ENCODE measurements at regions not wholly inside any gene's neighbourhood (a gene's known extent, or its start where the extent isn't known, plus 50 kb on each side); places are given as distances from the start of the nearest gene placed in this dataset.

GRCh38 chr1:226816576-226816975, 53.8 kb upstream of the PSEN2 start:
- DNase-seq (ENCODE audit: low spot score): no peak

DNA sequence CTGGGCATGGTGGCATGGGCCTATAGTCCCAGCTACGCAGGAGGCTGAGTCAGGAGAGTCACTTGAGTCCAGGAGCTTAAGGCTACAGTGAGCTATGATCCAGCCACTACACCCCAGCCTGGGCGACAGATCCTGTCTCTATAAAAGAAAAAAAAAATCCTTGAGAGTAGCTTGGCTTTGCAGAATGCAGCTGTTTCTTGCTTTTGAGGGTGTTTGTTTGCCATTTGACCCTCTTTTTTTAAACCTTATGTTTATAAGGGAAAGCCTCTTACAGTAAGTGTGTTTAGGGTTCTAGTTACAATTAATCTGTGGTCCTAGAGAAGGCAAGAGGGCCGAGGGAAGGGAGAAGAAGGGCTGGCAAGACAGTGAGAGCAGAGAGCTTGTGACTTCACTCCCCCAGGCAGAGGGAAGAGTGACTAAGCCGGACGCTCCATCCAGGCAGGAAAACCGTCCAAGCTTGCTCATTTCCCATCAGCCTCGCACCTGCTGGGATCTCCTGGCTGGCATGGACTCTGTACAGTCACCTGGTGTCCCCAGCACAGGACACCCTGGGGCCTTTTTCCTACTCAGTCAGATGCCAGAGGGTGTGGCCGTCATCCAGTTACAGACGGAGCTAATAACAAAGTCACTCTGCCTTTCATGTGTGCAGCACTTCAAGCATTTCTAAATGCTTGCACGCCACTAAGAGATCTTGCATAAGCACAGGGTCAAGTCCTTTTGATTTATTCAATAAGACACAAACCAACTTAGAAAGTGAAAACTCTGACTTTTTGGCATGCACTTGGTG, 55.5 kb upstream of the PSEN2 start:
- peak; percentile 38 for DNase-seq (ENCODE audit: low spot score)

DNA sequence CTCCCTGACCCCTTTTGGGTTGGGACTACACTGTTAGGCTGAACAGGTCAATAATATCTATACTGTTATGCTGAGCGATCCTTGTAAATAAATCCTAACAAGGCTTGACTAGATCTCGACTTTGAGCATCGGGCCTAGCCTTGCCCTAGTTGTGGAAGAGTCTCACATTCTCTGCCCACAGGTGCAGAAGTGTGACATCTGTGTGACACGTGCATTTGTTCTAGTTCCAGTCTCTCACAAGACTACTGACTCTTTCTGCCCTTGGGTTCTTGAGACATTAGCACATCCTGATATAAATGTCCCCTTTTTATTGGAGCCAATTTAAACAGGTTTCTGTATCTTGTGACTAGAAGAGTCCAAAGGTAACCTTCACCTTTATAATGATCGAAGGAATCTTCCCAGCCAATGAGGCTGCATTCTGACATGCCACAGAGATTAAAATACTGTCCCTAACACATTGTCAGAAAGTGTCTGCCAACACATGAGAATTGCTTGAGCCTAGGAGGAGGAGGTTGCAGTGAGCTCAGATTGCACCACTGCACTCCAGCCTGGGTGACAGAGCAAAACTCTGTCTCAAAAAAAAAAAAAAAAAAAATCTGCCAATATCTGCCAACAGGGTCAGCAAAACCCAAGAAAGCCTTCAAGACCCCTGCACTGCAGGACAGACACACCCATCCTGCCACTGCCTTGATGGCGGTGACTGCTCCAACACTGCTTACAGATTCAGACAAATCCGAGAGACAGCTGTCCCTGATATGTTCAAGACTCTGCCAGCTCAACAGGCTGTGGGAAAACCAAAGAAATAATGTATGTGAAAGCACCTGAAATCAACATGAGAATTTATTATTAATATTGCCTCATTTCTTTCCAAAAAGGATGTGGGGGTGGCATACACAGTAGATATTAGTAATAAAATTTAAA, 56.5 kb upstream of the PSEN2 start:
- DNase-seq (ENCODE audit: low spot score): no peak

DNA sequence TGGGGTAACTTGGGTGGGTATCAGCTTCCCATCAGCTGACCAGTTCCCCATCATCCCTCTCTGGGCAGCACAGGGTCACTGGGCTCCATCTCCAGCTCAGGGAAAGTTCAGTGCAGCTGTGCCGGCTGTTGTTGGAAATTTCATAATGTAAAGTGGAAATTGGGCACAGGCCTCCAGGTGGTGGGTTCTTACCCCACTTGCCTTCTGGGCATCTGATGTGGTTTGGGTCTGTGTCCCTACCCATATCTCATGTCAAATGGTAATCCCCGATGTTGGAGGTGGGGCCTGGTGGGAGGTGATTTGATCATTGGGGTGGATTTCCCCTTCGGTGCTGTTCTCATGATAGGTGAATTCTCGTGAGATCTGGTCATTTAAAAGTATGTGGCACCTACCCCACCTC, 59.7 kb upstream of the PSEN2 start:
- no peak for DNase-seq (ENCODE audit: low spot score)

- DNase-seq (ENCODE audit: low spot score): no peak
These were observed 60.4 kb upstream of the PSEN2 start for GRCh38 chr1:226809785-226810571.

DNA sequence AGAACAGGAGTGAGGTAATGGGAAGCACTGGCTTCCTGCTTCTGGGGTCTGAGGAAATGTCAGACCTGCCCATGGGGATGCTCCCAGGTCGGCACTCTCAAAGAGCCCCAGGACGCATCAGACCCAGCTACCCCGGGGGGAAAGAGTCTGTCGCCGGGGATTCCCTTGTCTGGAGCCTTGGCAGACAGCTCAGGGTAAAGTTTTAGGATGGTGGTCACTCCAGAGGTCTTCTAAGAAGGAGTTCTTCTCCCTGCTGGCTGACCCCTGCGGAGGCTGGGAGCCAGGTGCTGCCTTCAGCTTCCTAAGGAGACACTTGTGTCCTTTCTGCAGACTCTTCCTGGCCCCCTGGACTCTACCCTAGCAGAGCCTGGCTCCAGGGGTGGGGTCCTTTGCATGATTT, 61.9 kb upstream of the PSEN2 start:
- no peak for DNase-seq (ENCODE audit: low spot score)

DNA sequence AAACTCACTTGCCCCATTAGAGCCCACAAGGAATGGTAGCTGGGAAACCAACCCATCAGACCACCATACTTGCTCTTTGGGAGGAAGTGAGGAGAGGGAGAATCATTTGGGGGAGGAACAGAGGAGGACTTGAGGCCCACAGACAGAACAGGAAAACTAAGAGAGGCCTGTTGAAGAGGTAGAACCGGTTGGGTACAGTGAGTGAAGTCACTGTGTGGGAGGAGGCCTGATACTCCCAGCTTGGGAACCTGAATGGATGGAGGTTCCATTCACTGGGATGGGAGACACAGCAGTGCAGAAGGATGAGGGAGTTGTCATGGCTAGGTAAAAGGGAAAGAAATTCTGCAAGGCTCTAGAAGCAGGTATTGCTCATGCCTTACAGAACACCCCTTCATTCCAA, 63.4 kb upstream of the PSEN2 start:
- DNase-seq (ENCODE audit: low spot score): no peak

DNA sequence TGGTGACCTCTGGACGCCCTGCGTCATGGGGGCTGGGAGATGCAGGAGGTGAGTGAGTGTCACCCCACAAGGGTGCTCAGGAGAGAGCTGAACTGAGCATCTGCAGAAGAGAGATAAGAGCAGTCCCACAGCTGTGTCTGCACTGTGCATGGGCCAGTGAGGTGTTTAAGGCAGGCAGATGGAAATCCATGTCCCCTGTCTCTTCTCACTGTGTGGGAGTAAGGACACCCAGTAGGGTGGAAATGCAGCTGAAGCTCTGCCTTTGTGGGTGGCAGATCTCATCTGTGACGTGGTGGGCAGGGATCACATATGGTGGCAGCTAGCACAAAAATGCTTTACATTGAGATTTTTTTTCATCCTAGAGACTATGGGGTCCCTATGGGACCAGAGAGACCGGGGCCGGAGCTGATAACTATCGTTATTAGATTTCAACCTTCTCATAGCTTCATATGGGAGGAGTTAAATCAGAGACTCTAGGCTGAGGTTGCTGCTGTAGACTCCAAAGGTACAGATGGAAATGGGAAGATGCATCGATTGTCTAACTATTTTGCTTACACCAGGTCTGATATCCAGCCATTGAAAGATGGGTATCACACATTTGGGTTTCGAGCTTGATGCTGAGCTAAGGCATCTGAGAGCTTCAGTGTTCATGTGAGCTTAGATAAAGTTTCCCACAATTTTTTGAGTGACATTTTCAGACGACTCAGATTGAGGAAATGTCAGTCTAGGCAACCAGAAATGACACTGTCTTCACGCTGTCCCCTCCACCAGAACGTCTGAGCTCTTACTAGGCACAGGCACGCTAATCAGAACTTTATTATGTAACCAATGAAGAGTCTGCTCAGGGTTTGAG, 65.3 kb upstream of the PSEN2 start:
- no peak for DNase-seq (ENCODE audit: low spot score)

DNA sequence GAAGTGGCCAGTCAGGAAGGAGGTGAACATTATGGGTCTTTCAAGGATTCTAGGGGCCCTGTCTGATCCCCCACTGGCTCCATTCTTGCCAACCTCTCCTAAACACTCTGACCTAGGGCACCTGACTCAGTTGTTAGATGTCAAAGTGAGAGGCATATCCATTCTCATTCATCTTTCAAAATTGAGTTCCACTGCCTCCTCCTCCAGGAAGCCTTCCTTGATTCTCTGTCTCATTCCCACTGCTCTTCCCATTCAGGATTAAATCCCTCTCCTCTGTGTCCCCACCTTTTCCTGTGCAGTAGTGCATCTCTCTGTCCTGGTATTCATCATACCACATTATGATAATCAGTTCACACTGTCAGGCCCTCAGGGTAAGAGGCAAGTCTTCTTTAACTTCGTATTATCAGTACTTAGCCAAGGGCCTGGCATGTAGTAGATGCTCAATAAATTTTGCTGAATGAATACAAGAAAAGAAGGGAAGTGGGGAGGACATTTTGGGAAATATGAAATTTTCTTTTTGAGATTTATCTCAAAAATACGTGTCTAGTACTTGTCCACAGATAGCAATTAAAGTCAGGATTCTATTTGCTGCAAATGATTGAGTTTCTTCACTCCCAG, 61.8 kb upstream of the ITPKB start:
- no peak for DNase-seq (ENCODE audit: low spot score)

GRCh38 chr1:226799634-226800281, 60.7 kb upstream of the ITPKB start:
- DNase-seq (ENCODE audit: low spot score): no peak

- DNase-seq (ENCODE audit: low spot score): no peak
These were observed 59.6 kb upstream of the ITPKB start for GRCh38 chr1:226798427-226799411.

GRCh38 chr1:226797151-226797550, 58.1 kb upstream of the ITPKB start:
- no peak for DNase-seq (ENCODE audit: low spot score)

- DNase-seq (ENCODE audit: low spot score): no peak
These were observed 54.7 kb upstream of the ITPKB start for GRCh38 chr1:226793620-226794276.

DNA sequence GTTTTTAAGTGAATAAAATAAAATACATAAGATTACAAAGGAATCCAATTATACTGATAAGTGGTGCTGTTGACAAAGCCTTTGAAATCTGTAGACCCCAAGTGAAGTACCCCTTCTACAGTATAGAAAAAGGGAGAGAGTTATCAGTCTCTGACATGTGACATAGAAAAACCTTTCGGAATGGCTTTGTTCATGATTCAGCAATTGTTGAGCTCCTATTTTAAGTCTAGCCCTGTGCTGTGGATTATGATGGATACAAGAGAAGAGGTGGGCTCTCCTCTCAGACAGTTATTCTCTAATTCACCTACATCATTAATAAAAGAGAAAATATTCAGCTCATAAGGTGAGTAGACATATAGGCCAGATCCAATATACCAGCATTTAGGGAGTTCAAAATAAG, 53.3 kb upstream of the ITPKB start:
- no peak for DNase-seq (ENCODE audit: low spot score)

GRCh38 chr1:226790545-226791181, 51.6 kb upstream of the ITPKB start:
- no peak for DNase-seq (ENCODE audit: low spot score)

DNA sequence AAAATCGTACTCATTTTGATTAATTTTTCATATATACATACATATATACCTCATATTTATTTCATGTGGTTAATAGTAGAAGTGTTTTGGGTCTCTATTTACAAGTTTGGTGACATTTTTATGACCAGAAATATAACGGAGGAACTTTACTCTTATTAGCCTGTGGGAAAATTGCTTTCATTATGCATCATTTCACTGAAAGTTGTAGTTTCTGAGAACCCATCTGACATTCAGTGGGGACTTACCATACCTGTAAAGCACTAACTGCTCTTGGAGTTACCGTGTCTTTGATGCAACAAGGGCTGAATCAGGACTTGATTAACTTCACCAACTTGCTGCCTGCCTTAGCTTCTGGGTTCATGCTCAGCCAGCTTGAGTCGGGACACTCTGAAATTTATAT, 49.9 kb upstream of the ITPKB start:
- DNase-seq (ENCODE audit: low spot score): no peak
